ENCODE measurements at regions not wholly inside any gene's neighbourhood (a gene's known extent, or its start where the extent isn't known, plus 50 kb on each side); places are given as distances from the start of the nearest gene placed in this dataset.

DNA sequence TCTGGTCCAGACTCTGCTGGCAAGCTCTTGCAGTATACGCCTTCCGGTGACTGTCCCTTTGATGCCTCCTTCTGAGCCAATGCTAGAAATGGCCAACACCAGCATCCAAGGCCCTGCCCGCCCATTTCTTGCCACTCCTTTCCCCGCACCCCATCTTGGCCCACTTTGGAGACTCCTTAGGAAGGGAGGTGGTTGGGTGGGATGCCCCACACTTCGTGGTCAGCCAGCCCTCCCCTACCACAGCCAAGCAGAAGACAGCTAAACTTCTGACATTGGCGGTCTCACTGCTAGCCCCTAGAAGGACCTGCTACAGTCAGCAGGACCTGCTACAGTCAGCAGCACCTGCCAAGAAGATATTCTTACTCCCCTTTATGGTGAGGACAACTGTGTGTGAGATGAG, 73.5 kb upstream of the CLDN14 start:
- no peak overlapping the region for H3K4me3 ChIP-seq (ENCODE audit: low read depth, low read length)
- DNase-seq (ENCODE audit: low read depth): no peak
- TF ChIP-seq, protein P1, sequence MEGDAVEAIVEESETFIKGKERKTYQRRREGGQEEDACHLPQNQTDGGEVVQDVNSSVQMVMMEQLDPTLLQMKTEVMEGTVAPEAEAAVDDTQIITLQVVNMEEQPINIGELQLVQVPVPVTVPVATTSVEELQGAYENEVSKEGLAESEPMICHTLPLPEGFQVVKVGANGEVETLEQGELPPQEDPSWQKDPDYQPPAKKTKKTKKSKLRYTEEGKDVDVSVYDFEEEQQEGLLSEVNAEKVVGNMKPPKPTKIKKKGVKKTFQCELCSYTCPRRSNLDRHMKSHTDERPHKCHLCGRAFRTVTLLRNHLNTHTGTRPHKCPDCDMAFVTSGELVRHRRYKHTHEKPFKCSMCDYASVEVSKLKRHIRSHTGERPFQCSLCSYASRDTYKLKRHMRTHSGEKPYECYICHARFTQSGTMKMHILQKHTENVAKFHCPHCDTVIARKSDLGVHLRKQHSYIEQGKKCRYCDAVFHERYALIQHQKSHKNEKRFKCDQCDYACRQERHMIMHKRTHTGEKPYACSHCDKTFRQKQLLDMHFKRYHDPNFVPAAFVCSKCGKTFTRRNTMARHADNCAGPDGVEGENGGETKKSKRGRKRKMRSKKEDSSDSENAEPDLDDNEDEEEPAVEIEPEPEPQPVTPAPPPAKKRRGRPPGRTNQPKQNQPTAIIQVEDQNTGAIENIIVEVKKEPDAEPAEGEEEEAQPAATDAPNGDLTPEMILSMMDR (IDR thresholded peaks at IDR 0.05; ENCODE audit: insufficient read depth, low read depth, low read length, missing control alignments): no peak

DNA sequence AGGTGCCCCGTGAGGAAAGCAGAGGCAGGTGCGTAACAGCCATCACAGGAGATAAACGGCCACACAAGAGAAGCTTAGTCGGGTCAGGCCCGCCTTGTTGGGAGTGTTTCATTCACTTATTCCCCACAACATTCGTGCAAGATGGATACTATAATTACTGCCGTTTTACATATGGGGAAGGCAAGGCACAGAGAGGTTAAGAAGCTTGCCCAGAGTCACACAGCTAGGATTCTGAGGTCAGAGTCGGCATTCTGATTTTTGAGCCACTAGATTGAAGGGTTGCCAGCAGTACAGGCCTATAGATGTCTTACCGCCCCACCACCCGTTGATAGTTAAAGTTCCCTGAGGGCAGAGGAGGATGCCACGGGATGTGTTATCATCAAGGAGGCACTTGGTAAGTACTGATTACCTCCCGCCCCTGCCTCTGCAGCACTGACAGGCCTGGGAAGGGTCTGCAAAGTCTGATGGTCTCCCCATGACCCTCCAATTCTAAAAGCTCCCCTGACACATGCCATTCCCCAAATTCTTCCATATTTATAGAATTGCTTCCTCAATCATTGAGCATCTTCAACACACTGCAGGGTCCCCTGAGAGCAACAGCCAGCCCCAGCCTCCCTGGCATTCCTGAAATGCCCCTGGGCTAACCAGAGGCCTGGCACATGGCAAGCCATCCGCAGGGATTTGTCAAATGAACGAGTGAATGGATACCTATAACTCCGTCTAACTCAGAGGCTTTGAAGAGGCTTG, 74.7 kb upstream of the CLDN14 start:
- no peak for DNase-seq (ENCODE audit: low read depth)
- H3K4me3 ChIP-seq (ENCODE audit: low read depth, low read length): no peak overlapping the region
- TF ChIP-seq, protein P1 (IDR thresholded peaks at IDR 0.05; ENCODE audit: insufficient read depth, low read depth, low read length, missing control alignments): no peak

DNA sequence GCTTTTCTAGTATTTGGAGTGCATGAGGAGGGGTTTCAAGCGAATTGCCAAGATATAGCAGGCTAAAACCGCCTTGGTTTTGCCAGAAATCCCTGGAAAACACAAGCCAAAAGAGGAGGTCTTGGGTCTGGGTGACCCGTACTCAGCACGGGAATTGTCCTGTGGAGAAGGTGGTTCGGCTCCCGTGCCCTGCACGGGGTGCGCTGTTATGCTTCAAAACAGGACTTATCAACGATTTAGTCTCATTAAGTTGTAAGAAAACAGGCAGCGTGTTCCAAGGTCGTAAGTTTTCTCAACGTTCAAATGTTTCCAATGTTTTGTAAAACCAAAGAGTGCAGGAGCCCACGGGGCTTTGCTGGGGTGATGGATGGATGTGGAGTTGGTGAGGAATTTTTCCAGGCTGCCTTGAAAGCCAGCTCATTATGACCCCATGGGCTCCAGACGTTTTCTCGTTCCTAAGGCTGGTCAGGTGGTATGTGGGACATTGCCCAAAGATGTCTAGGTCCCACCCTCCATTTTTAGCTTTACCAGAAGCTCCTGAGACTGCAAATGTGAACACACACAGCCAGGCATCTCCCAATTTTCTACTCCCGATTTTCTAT, 75.4 kb upstream of the CLDN14 start:
- DNase-seq (ENCODE audit: low read depth): no peak
- TF ChIP-seq, protein P1 (IDR thresholded peaks at IDR 0.05; ENCODE audit: insufficient read depth, low read depth, low read length, missing control alignments): no peak

DNA sequence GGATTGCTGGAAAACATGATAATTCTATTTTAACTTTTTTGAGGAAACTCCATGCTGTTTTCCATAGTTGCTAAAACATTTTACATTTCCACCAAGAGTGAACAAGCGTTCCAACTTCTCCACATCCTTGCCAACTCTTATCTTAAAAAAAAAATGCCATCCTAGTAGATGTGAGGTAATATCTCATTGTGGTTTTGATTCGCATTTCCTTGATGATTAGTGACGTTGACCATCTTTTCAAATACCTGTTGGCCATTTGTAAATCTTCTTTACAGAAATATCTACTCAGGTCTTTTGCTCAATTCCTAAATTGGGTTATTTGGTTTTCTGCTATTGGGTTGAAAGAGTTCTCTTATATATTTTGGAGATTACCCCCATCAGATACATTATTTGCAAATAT, 77.4 kb upstream of the CLDN14 start:
- DNase-seq (ENCODE audit: low read depth): no peak
- TF ChIP-seq, protein P1 (IDR thresholded peaks at IDR 0.05; ENCODE audit: insufficient read depth, low read depth, low read length, missing control alignments): no peak

More for the DNA sequence above, 75.4 kb upstream of the CLDN14 start:
- H3K4me3 ChIP-seq (ENCODE audit: low read depth, low read length): no peak overlapping the region

DNA sequence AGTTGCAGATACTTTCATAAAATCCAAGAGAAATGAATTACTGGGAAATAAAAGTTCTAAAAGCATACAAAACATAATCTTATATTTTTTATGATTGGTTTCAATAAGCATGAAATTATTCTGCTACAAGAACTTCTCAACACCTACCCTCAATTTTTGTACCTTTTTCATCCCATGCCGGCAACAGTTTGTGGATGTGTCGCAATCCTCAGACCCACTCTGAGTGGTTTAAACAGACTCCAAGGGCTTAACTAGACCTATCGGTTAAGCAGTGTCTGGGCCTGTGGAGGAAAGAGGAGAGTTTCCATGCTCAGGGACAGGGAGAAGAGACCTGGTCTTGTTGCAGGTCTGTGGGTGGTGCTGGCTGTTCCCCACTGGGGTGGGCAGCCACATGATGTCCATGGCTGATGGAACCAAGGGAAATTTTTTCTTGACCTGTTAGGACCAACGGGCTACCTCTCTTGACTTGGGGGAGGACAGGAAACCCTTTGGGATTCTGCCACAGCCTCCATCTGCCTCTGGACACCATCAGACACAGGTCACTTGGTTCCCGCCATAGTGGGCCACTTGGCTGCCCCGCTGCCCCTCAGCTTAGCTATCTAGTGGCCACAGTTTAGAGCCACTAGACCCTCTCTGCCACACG, 81.1 kb upstream of the CLDN14 start:
- no peak for DNase-seq (ENCODE audit: low read depth)
- no peak overlapping the region for H3K4me3 ChIP-seq (ENCODE audit: low read depth, low read length)
- TF ChIP-seq, protein P1 (IDR thresholded peaks at IDR 0.05; ENCODE audit: insufficient read depth, low read depth, low read length, missing control alignments): no peak

More for the DNA sequence above, 77.4 kb upstream of the CLDN14 start:
- no peak overlapping the region for H3K4me3 ChIP-seq (ENCODE audit: low read depth, low read length)

DNA sequence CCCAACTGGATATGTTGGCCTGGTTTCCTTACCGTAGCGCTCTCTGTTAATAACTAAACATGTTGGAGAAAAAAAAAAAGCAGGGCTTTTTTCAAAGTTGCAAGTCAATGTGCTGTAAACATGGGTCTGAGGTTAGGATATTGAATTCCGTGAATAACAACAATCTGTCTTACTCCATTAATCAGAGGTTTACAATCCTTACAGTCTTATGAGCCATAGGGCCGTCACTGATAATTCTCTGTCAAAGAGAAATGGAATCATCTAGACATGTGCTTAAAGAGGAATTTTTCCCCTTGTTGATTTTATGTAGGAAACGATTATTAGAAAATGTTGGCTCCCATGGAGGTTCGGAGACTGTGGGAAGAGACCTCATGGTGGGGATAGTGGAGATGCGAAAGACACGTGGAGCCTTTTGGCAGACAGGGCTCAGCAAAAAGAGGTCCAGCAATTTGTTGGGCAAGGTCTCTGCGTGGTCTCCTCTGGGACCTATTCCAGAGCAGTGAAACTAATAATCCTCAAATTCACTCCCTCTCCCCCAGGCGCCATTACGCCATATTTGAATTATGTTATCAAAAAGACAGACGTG, 83.5 kb upstream of the CLDN14 start:
- no peak for DNase-seq (ENCODE audit: low read depth)
- H3K4me3 ChIP-seq (ENCODE audit: low read depth, low read length): no peak overlapping the region
- TF ChIP-seq, protein P1 (IDR thresholded peaks at IDR 0.05; ENCODE audit: insufficient read depth, low read depth, low read length, missing control alignments): no peak
